ENCODE measurements at regions not wholly inside any gene's neighbourhood (a gene's known extent, or its start where the extent isn't known, plus 50 kb on each side); places are given as distances from the start of the nearest gene placed in this dataset.

GRCh38 chr2:134146620-134147019 is 107.3 kb upstream of the MGAT5 start:
- TF ChIP-seq CTCF (conservative IDR thresholded peaks at IDR 0.05; ENCODE audit: low read depth, low read length), result no peak
- no peak for TF ChIP-seq POLR2A (IDR thresholded peaks at IDR 0.05; ENCODE audit: low read depth, low read length)
- TF ChIP-seq SMC3 (IDR thresholded peaks at IDR 0.05; ENCODE audit: low read depth, low read length), result no peak
- TF ChIP-seq MAZ (IDR thresholded peaks at IDR 0.05; ENCODE audit: borderline replicate concordance, low read depth, low read length), result no peak
- no peak for TF ChIP-seq CHD1 (IDR thresholded peaks at IDR 0.05; ENCODE audit: low read depth, low read length)
- no peak for TF ChIP-seq MAFK (IDR thresholded peaks at IDR 0.05; ENCODE audit: low read depth, low read length)
- no peak for TF ChIP-seq RAD21 (IDR thresholded peaks at IDR 0.05; ENCODE audit: low read length)
- TF ChIP-seq CEBPB (IDR thresholded peaks at IDR 0.05; ENCODE audit: low read depth, low read length), result peak; percentile 12; the same call in 1 of the 2 replicates
- TF ChIP-seq USF2 (IDR thresholded peaks at IDR 0.05; ENCODE audit: low read depth, low read length), result no peak
- no peak for TF ChIP-seq BHLHE40 (IDR thresholded peaks at IDR 0.05; ENCODE audit: low read depth, low read length)
- no peak for TF ChIP-seq RFX5 (IDR thresholded peaks at IDR 0.05; ENCODE audit: low read depth, low read length)
- no peak for TF ChIP-seq RCOR1 (IDR thresholded peaks at IDR 0.05; ENCODE audit: insufficient replicate concordance, low read length)
